ENCODE measurements at regions not wholly inside any gene's neighbourhood (a gene's known extent, or its start where the extent isn't known, plus 50 kb on each side); places are given as distances from the start of the nearest gene placed in this dataset.

DNA sequence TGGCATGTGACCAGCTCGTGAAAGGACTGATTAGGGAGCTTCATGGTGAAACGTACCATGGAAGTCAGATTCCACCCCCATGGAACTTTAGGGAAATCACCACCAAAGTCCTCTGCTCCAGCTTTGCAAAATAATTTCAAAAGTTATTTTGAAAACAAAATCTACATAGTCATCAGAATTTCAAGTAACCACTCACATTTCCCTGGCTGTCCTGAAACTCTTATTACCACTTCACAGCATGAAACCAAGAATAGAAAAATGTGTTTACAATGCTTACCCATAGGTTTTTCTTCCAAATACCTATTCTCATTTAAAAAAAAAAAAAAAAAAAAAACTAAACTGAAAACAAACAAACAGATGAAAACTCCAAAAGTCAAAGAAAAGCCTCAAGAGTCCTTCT lies 198.7 kb downstream of the PDGFRA start:
- DNase-seq (ENCODE audit: insufficient read length, low spot score): no peak
- no peak for FAIRE-seq
- TF ChIP-seq, protein P1, sequence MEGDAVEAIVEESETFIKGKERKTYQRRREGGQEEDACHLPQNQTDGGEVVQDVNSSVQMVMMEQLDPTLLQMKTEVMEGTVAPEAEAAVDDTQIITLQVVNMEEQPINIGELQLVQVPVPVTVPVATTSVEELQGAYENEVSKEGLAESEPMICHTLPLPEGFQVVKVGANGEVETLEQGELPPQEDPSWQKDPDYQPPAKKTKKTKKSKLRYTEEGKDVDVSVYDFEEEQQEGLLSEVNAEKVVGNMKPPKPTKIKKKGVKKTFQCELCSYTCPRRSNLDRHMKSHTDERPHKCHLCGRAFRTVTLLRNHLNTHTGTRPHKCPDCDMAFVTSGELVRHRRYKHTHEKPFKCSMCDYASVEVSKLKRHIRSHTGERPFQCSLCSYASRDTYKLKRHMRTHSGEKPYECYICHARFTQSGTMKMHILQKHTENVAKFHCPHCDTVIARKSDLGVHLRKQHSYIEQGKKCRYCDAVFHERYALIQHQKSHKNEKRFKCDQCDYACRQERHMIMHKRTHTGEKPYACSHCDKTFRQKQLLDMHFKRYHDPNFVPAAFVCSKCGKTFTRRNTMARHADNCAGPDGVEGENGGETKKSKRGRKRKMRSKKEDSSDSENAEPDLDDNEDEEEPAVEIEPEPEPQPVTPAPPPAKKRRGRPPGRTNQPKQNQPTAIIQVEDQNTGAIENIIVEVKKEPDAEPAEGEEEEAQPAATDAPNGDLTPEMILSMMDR (IDR thresholded peaks at IDR 0.05; ENCODE audit: insufficient read depth, missing control alignments): no peak

DNA sequence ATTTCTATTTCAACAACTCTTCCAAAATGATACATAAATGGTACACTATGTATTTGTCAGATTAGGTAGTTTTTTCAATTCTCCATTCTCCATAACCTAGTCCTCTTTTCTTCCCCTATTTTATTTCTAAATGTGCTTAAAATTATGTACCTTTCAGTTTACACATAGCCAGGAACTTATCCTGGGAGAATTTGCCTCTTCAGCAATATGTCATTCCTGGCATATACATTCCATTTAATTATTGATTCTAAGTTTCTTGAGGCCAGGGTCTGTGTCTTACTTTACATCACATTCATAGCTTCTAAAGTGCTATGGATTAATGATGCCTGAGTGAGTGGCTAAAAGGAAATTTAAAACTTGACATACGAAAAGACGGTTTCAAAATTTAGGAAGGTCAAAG lies 199.8 kb downstream of the PDGFRA start:
- TF ChIP-seq, protein P1 (IDR thresholded peaks at IDR 0.05; ENCODE audit: insufficient read depth, missing control alignments): no peak
- FAIRE-seq (no peak), DNase-seq (ENCODE audit: insufficient read length, low spot score) (no peak)

DNA sequence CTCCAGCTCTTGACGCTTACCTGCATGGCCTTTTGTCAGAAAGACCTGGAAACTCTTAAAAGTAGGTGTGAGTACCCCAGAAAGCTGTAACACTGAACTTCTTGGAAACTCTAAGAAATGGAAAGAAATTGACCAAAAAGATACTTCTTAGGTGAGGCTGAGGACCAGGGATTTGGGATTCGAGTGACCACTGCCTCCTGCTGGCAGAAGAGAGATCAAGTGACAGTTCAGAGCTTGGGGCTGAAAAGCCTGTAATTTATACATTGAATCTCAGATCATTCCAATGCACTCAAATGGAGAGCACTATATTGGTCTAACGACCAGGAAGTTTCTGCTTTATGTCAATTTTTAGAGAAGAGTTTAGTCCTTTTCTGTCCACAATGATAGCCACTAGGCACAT lies 204.6 kb downstream of the PDGFRA start:
- DNase-seq (ENCODE audit: insufficient read length, low spot score): no peak
- TF ChIP-seq, protein P1 (IDR thresholded peaks at IDR 0.05; ENCODE audit: insufficient read depth, missing control alignments): no peak
- no peak for FAIRE-seq

DNA sequence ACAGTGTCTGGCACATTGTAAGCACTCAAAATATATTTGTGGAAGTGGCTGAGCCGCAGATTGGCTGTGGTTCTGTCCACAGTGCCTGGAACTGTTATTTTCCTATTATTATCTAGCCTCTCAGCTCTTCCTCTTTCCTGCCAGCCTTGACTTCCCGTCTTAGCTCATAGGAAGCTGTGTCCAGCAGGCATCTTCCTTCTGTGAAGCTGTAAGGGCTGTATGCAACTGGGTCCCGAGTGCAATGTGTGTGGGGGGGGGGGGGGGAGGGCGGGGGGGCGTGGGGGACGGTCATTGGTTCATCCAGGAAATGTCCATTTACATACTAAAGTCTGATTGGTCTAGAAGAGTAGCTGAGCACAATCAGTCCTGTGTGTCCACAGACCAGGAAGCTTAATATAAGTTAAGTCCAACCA lies 210.7 kb downstream of the PDGFRA start:
- DNase-seq (ENCODE audit: insufficient read length, low spot score) (no peak), FAIRE-seq (no peak)
- TF ChIP-seq, protein P1 (IDR thresholded peaks at IDR 0.05; ENCODE audit: insufficient read depth, missing control alignments): no peak

DNA sequence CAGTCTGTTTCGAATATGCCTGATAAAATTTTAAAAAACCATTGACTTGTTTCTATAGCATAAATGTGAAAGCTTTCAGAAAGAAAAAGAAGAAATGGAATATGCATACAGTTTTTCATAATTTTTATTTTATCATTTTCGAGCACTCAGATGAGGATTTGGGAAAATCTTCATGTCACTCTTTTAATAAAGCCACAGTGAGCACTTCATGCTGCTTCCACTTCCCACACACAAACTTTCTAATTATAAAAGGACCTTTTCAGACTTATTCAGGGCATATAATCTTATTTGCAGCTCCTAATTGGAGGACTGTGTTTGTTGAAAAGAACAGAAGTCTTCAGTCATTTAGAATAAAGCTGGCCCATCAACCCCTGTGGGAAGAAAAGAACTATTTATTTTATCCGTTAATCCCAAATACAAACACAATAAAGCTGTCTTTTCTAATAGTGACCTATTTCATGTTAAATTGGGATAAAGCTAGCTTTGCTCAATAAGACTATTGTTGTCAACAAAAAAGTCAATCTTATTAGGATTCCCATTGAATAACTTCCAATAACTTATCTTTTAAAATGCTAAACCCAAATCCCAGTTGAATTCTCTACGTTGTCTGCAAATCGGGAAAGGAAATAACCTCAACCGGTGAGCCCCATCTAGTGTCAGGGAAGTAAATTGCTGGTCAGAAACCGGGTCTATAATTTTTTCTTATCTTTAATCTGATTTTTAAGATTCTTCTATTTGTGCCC lies 211.5 kb downstream of the PDGFRA start:
- TF ChIP-seq, protein P1 (IDR thresholded peaks at IDR 0.05; ENCODE audit: insufficient read depth, missing control alignments): peak; percentile 37
- FAIRE-seq: no peak
- no peak for DNase-seq (ENCODE audit: insufficient read length, low spot score)

DNA sequence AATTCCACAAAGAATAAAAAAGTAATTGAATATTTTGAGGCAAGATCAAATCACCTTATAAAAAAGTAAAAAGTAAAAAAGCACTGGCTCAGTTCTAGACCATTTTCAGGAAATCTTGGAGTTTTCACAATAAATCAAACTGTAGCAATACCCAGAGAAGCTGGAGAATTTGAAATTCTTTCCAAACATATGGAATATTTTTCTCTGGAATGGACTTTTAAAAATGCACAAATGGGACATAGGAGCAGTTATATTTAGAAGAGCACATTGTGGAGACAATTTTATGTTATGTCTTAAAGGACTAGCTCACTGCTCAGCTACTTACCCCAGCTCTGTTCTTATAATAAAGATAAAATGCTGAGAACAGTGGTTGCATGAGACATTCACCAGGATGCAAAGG lies 211.9 kb upstream of the KIT start:
- FAIRE-seq (no peak), DNase-seq (ENCODE audit: insufficient read length, low spot score) (no peak)
- TF ChIP-seq, protein P1 (IDR thresholded peaks at IDR 0.05; ENCODE audit: insufficient read depth, missing control alignments): no peak

DNA sequence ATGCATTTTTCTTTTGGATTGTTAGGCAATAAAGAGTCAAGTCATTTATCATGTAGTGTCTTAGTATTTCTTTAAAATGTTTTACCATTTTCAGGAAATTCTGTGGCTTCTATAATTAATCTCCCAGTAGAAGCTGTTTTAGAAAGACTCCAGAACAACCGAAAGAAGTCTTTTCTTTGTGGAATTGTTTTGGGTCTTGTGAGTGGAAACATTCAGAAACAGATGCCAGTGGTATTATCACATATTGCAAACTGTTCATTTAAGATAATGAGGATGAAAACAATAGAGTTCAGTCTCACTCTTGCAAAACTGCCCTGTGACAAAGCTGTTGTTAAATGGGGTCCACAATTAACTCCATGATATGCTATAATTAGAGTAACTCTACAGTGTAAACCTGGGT lies 211.2 kb upstream of the KIT start:
- TF ChIP-seq, protein P1 (IDR thresholded peaks at IDR 0.05; ENCODE audit: insufficient read depth, missing control alignments): no peak
- no peak for FAIRE-seq
- DNase-seq (ENCODE audit: insufficient read length, low spot score): no peak

All from D721Med (cell line).